ENCODE measurements at regions not wholly inside any gene's neighbourhood (a gene's known extent, or its start where the extent isn't known, plus 50 kb on each side); places are given as distances from the start of the nearest gene placed in this dataset.

DNA sequence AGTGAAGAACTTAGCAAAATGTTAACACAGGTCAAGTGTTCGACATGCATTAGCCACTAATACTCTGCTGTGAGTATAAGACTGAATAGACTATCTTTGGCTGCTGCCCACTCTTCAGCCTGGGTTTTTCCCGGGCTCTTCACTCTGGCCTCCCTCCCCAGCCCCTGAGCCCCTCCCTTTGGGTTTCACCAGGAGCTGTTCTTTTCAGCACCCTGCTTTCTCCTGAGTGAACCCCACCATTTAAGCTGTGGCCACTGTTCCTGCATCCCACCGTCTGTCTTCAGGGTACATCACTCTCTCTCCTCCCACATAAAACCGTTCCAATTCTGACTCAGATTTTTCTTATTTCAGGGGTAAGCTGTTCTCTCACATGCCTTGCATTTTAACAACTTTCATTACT lies 92.0 kb upstream of the ASIC2 start:
- POLR2A ChIA-PET, result no interaction called here
- peaks cover 4% of the 10 kb centered on the region for H3K27me3 Mint-ChIP-seq
- H3K4me1 Mint-ChIP-seq, result no peaks in the 10 kb centered on the region
- no peak overlapping the region for H3K4me3 Mint-ChIP-seq
- CTCF ChIA-PET, result no interaction called here
- H3K36me3 Mint-ChIP-seq (ENCODE audit: low read depth), result no peaks in the 10 kb centered on the region
- no peak overlapping the region for H3K27ac Mint-ChIP-seq
- H3K9me3 Mint-ChIP-seq, result no peaks in the 10 kb centered on the region
- no peak for DNase-seq

DNA sequence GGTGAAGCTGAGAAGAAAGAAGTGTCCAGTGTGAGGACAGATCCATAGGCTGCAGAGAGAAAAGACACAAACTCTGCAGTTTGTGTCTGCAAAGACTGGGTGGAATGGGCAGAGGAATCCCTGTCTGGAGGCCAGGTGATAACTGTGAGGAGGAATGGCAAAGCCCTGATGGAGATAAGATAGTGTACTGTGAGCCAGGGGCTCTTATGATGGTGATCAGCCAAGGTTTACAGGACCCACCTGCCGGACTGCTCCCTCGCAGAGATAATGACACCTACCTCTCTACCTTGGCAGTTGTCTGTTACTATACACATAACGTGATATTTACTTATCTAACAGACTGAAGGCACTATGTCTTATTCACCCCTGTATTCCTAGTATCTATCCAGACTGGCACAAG lies 92.6 kb upstream of the ASIC2 start:
- no peak for DNase-seq
- CTCF ChIA-PET, result no interaction called here
- Mint-ChIP-seq H3K27me3 (peaks cover 4% of the 10 kb centered on the region), H3K27ac (no peak overlapping the region), H3K36me3 (ENCODE audit: low read depth) (no peaks in the 10 kb centered on the region), H3K4me1 (no peaks in the 10 kb centered on the region), H3K4me3 (no peak overlapping the region), H3K9me3 (no peaks in the 10 kb centered on the region)
- POLR2A ChIA-PET, result no interaction called here

DNA sequence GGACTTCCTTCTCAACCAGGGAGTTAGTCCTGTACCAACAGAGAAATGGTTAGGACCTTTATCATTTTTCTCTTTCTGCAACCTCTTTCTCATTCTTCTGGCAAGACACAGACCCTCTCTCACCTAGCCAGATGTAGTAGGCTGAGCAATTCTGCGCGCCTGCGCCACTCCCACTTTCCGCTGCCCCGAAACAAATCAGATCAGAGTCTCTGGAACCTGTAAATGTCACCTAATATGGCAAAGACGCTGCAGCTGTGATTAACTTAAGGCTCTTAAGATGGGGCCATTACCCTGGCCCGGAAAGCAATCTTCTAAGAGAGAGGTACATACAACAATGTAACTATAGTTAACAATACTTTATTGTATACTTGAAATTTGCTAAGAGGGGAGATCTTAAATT lies 94.3 kb upstream of the ASIC2 start:
- Mint-ChIP-seq H3K4me3 (no peak overlapping the region), H3K9me3 (no peaks in the 10 kb centered on the region), H3K27me3 (peaks cover 2% of the 10 kb centered on the region), H3K36me3 (ENCODE audit: low read depth) (no peaks in the 10 kb centered on the region), H3K27ac (no peak overlapping the region), H3K4me1 (no peaks in the 10 kb centered on the region)
- ChIA-PET CTCF (no interaction called here), POLR2A (no interaction called here)
- no peak for DNase-seq

DNA sequence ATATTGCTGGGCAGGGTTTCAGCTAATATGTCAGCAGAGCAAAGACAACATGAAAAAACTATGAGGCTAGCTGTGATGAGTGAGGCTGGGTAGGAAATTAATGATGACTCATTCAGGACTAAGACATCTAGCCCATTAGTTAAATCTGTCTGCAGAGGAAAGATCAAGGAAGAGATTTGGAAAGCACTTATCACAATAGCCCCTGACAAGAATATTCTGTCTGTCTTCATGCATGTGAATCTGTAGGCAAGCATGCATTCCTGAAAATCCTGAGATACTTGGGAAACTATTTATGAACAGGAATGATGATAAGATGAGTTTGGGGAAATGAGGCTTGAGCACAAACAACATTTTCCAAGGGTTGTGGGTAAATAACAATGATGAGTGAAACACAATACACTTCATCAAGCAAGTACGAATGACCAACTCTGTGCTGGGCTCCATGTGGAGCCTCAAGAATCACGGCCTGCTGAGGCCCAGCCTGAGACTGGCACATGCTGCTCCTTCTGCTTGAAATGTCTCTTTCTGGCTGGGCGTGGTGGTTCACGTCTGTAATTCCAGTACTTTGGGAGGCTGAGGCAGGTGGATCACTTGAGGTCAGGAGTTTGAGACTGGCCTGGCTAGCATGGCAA lies 96.5 kb upstream of the ASIC2 start:
- no peaks in the 10 kb centered on the region for H3K4me1 Mint-ChIP-seq
- no peaks in the 10 kb centered on the region for H3K36me3 Mint-ChIP-seq (ENCODE audit: low read depth)
- ChIA-PET POLR2A (no interaction called here), CTCF (no interaction called here)
- no peak for DNase-seq
- peaks cover 2% of the 10 kb centered on the region for H3K27me3 Mint-ChIP-seq
- no peaks in the 10 kb centered on the region for H3K9me3 Mint-ChIP-seq
- no peak overlapping the region for H3K27ac Mint-ChIP-seq
- no peak overlapping the region for H3K4me3 Mint-ChIP-seq

DNA sequence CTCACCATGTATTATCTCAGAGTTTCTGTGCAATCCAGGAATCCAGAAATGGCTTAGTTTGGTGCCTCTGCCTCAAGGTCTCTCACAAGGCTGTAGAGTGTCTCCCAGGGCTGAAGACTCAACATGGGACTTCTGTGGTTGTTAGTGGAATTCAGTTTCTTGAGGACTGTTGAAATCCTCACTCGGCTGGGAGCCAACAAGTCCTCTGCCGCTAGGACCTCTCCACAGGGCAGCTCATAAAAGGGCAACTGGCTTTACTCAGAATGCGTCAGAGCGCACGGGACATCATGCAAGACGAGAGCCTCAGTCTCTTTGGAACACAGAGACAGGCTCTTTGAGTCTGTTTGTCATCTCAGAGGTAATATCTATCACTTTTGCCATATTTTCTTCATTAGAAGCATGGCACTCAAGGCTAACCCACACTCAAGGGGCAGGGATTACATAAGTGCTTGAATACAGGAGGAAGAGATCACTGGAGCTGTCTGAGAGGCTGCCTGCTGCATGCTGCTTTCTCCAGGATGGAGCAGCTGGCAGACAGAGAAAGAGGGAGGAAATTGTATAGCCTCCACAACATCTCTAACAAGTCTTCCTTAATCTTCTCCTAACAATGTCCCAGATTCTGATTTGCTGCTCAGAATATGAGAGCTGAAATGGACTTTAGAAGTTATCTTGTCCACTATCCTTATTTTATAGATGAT lies 97.5 kb upstream of the ASIC2 start:
- no peaks in the 10 kb centered on the region for H3K4me1 Mint-ChIP-seq
- H3K4me3 Mint-ChIP-seq, result no peak overlapping the region
- H3K27ac Mint-ChIP-seq, result no peak overlapping the region
- POLR2A ChIA-PET, result no interaction called here
- no peak for DNase-seq
- no peaks in the 10 kb centered on the region for H3K36me3 Mint-ChIP-seq (ENCODE audit: low read depth)
- no peaks in the 10 kb centered on the region for H3K27me3 Mint-ChIP-seq
- CTCF ChIA-PET, result no interaction called here
- no peaks in the 10 kb centered on the region for H3K9me3 Mint-ChIP-seq

DNA sequence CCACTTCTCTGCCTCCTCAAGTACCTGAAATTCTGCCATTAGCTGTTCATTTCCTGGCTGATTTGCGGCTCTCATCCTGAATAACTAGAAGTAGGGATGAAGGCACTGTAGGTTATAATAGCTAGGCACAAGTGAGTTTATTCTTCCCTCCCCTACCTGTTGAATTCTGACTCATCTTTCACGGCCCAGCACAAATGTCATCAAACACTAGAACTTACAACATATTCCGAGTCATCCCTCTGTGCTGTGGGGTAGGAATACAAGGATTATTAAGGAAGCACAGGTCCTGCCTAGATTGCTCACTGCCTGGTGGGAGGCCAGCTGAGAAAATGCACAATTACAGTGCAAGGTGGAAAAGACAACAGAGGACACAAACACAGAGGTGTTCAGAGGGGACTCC lies 103.7 kb upstream of the ASIC2 start:
- POLR2A ChIA-PET, result no interaction called here
- H3K27me3 Mint-ChIP-seq, result no peaks in the 10 kb centered on the region
- CTCF ChIA-PET, result no interaction called here
- H3K36me3 Mint-ChIP-seq (ENCODE audit: low read depth), result no peaks in the 10 kb centered on the region
- no peak overlapping the region for H3K4me3 Mint-ChIP-seq
- H3K9me3 Mint-ChIP-seq, result no peaks in the 10 kb centered on the region
- no peak for DNase-seq
- H3K27ac Mint-ChIP-seq, result no peak overlapping the region
- no peaks in the 10 kb centered on the region for H3K4me1 Mint-ChIP-seq

DNA sequence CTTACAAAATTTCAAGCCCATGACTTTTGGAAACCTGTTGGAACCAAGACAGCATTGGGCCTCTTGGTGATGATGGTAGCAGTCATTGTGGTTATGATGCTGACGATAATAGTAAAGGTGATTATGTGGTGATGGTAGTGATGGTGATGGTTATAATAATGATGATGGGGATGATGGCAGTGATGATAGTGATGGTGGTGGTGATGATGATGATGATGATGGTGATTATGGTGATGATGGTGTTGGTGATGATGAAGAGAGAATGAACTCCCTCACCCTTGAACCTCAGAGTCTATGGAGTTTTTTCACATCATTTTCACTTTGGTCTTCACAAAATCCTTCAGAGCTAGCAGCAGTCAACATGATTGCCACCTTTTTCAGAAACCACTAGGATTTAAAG lies 105.3 kb upstream of the ASIC2 start:
- ChIA-PET CTCF (no interaction called here), POLR2A (no interaction called here)

DNA sequence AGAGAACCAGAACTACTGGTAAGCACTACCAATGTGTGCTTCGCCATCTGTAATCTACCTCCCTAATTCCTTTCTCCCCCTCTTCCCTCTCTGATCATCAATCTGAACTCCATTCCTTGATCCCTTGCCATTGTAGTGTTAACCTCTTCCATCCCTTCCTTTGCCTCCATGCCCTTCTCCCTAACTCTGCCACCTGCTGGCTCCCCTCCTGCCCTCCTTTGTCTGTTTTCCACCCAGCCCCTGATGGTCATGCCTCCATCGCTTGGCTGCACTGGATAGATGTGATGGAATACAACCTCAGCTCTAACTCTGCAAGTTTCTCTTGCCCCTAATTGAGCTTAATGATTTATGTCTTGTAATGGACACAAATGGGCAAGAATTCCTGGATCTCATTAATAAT lies 108.2 kb upstream of the ASIC2 start:
- CTCF ChIA-PET, result no interaction called here
- Mint-ChIP-seq H3K27me3 (peaks cover 3% of the 10 kb centered on the region), H3K4me3 (no peak overlapping the region), H3K36me3 (ENCODE audit: low read depth) (no peaks in the 10 kb centered on the region), H3K27ac (no peak overlapping the region), H3K4me1 (no peaks in the 10 kb centered on the region), H3K9me3 (no peaks in the 10 kb centered on the region)
- POLR2A ChIA-PET, result no interaction called here
- DNase-seq, result no peak

More for the DNA sequence above, 105.3 kb upstream of the ASIC2 start:
- Mint-ChIP-seq H3K36me3 (ENCODE audit: low read depth) (no peaks in the 10 kb centered on the region), H3K27ac (no peak overlapping the region), H3K4me3 (no peak overlapping the region), H3K4me1 (no peaks in the 10 kb centered on the region), H3K9me3 (no peaks in the 10 kb centered on the region), H3K27me3 (no peaks in the 10 kb centered on the region)
- DNase-seq, result no peak

DNA sequence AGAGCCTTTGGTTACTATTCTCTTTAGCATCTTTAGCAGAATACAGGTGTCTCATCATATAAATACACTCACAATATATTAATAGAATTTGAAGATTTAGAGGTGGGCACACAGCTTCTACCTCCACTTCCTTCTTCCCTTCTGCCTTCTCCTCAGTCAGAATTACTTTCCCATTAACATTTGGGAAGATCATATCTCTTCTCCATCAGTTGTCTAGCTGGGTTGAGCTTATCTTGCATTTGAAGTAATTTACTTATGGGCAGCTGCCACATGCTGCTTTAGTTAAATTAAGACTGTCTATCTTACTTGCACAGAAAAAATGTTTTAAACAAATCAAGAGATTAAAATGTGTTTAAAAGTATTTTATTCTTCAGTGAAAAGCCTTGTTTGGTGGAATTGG lies 110.1 kb upstream of the ASIC2 start:
- CTCF ChIA-PET, result no interaction called here
- Mint-ChIP-seq H3K9me3 (no peaks in the 10 kb centered on the region), H3K4me3 (no peak overlapping the region), H3K27me3 (peaks cover 3% of the 10 kb centered on the region), H3K4me1 (no peaks in the 10 kb centered on the region), H3K27ac (no peak overlapping the region), H3K36me3 (ENCODE audit: low read depth) (no peaks in the 10 kb centered on the region)
- POLR2A ChIA-PET, result no interaction called here
- DNase-seq, result no peak

DNA sequence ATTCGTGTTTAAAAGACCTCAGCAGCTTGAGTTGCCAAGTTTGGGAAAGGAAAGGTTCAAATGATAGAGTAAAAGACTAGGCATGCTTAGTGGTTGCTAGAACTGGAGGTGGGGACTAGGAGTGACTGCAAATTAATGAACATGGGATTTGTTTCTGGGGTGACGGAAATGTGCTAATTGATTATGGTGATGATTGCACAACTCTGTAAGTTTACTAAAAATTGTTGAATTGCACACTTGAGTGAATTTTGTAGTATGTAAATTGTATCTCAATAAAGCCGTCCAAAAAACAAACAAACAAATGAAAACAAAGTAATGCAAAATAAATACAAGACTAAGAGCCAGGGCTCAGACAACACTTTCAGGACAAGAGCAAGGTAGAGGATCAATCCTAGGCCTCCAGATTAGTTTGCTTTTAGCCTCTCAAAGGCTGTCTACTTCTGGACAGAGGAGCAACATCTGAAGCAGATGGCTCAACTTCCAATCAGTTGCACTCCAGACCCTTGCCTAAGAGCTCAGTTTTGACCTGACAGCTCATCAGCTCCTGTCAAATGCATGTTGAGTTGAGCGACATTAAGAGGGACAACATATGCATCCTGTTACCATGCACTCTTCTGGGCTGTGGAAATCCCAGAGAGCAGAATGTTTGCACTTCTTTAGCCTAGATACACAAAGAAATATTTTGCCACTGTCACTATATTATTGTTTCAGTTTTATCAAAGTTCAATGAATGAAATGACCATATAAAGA lies 111.2 kb upstream of the ASIC2 start:
- Mint-ChIP-seq H3K9me3 (no peaks in the 10 kb centered on the region), H3K27ac (no peak overlapping the region), H3K27me3 (peaks cover 3% of the 10 kb centered on the region), H3K4me3 (no peak overlapping the region), H3K36me3 (ENCODE audit: low read depth) (no peaks in the 10 kb centered on the region), H3K4me1 (no peaks in the 10 kb centered on the region)
- no peak for DNase-seq
- POLR2A ChIA-PET, result no interaction called here
- CTCF ChIA-PET, result no interaction called here

DNA sequence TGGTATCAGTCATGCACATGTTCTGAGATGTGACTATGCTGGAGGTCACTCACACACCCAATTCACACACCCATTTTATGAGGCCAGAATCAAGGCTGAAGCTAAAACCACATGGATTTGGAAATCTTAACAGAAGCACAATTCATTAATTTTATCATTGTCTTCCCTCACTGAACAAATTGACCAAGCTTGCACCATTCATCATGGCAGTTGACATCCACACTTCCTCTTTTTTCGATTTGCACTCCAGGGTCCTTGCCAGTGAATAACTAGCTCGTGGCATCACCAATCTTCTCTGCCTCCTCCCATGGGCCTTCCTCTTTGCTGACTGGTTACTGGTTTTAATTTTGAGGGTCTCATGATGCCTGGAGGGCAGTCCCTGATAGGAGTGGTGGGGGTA lies 123.0 kb upstream of the ASIC2 start:
- DNase-seq, result no peak
- no peaks in the 10 kb centered on the region for H3K4me1 Mint-ChIP-seq
- H3K36me3 Mint-ChIP-seq (ENCODE audit: low read depth), result no peaks in the 10 kb centered on the region
- no peak overlapping the region for H3K4me3 Mint-ChIP-seq
- POLR2A ChIA-PET, result no interaction called here
- no peak overlapping the region for H3K27ac Mint-ChIP-seq
- peaks cover 5% of the 10 kb centered on the region for H3K27me3 Mint-ChIP-seq
- CTCF ChIA-PET, result no interaction called here
- no peaks in the 10 kb centered on the region for H3K9me3 Mint-ChIP-seq

DNA sequence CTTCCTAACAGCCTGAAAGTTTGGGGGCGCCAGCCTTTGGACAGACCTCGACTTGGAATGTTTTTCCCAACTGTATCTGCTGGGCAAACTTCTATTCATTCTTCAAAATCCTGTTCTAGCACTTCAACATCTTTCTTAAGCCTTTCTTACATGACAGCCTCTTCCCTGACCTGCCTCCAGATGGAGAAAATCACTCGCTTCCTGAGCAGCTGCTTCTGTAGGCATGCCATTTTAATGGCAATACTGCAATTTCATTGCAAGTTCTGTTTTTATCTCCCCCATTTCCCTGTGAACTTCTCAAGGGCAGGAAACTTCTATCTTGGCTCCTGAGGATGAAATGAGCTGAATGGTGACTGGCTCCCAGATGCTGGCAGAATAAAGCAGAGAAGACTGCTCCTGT lies 128.8 kb upstream of the ASIC2 start:
- Mint-ChIP-seq H3K36me3 (ENCODE audit: low read depth) (no peaks in the 10 kb centered on the region), H3K4me3 (no peak overlapping the region), H3K27ac (no peak overlapping the region), H3K27me3 (peaks cover 5% of the 10 kb centered on the region), H3K4me1 (no peaks in the 10 kb centered on the region), H3K9me3 (no peaks in the 10 kb centered on the region)
- DNase-seq, result no peak
- ChIA-PET CTCF (no interaction called here), POLR2A (no interaction called here)

DNA sequence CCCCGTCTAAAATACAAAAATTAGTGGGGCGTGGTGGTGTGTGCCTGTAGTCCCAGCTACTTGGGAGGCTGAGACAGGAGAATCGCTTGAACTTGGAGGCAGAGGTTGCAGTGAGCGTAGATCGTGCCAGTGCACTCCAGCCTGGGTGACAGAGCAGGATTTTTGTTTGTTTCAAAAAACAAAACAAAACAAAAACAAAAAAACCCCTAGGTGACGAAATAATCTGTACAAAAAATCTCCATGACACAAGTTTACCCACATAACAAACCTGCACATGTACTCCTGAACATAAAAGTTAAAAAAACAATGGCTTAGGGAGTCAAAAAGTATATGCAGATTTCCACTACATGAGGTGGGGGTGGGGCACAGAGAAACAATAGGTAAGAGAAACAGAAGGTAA lies 140.5 kb upstream of the ASIC2 start:
- no peaks in the 10 kb centered on the region for H3K27me3 Mint-ChIP-seq
- H3K9me3 Mint-ChIP-seq, result peaks cover 3% of the 10 kb centered on the region
- H3K4me3 Mint-ChIP-seq, result no peak overlapping the region
- DNase-seq, result no peak
- POLR2A ChIA-PET, result no interaction called here
- H3K4me1 Mint-ChIP-seq, result no peaks in the 10 kb centered on the region
- H3K27ac Mint-ChIP-seq, result no peak overlapping the region
- no peaks in the 10 kb centered on the region for H3K36me3 Mint-ChIP-seq (ENCODE audit: low read depth)
- CTCF ChIA-PET, result no interaction called here

DNA sequence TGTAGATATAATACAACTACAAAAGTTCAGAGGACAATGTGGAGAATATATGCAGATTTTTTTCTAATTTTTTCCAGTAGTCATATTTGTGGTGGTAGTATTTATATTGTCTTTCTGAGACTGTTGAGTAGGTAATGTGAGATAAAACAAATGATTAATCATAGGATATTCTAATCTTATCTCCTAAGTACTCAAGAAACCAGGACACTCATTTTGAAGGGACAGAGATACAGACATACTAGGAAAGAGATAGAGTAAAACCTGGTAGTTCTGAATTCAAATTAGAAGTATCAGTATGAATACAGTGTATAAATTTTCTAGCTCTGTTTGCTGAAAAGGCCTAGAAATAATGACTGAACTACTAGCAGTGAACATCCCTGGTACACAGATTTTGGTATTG lies 141.7 kb upstream of the ASIC2 start:
- Mint-ChIP-seq H3K4me3 (no peak overlapping the region), H3K27me3 (no peaks in the 10 kb centered on the region), H3K4me1 (no peaks in the 10 kb centered on the region), H3K36me3 (ENCODE audit: low read depth) (no peaks in the 10 kb centered on the region), H3K27ac (no peak overlapping the region), H3K9me3 (peaks cover 2% of the 10 kb centered on the region)
- ChIA-PET CTCF (no interaction called here), POLR2A (no interaction called here)
- DNase-seq, result no peak

Data from activated CD4-positive, alpha-beta T cell treated with anti-CD3 and anti-CD28 coated beads, Interleukin-2, amount 10 ng/mL, durations not matched to agents 7 days and 5 days (primary cell).